ENCODE measurements at regions not wholly inside any gene's neighbourhood (a gene's known extent, or its start where the extent isn't known, plus 50 kb on each side); places are given as distances from the start of the nearest gene placed in this dataset.
"Not testable (repeated sequence)": the region's sequence is repeated elsewhere in the genome, so short reads cannot be mapped to it uniquely, and the experiment has no call there.

DNA sequence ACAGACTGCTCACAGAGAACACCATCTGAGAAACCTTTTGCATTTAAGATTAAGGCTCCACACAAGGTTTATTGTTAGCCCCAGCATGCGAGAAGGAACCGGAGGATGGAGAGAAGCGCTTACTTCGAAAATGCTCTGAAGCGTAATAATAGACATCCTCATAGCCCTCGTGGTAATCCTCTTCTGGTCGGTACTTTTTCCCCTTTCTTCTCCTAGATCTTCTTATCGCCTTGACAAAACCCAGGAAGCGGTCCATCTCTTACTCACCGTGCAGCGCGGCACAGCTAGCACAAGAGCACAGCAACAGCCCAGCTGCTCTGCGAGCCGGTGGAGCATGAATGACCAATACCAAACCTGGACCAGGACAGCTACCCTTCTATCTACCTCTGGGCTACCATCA, 125.1 kb upstream of the GRIP1 start:
- no peak for DNase-seq (ENCODE audit: extremely low read depth, low read depth)

DNA sequence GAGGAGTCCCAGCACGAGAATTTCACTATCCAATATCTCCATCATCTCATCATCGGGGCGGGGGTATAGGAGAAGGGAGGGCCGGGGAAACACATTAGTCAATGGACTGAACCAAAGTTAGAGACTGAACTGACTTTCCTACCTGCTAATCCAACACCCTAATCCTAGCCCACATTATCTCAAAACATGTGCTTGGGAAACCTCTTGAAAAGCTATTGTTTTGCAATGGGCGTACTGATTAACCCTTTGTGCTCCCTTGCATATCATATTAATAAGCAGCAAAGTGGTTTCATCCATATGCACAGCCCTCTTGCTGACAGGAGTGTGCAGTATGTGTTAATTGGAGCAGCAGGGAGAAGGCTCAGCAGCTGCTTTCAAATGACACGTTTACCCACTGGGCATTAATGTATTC, 125.7 kb upstream of the GRIP1 start:
- DNase-seq (ENCODE audit: extremely low read depth, low read depth), result no peak
- TF ChIP-seq, protein P1, sequence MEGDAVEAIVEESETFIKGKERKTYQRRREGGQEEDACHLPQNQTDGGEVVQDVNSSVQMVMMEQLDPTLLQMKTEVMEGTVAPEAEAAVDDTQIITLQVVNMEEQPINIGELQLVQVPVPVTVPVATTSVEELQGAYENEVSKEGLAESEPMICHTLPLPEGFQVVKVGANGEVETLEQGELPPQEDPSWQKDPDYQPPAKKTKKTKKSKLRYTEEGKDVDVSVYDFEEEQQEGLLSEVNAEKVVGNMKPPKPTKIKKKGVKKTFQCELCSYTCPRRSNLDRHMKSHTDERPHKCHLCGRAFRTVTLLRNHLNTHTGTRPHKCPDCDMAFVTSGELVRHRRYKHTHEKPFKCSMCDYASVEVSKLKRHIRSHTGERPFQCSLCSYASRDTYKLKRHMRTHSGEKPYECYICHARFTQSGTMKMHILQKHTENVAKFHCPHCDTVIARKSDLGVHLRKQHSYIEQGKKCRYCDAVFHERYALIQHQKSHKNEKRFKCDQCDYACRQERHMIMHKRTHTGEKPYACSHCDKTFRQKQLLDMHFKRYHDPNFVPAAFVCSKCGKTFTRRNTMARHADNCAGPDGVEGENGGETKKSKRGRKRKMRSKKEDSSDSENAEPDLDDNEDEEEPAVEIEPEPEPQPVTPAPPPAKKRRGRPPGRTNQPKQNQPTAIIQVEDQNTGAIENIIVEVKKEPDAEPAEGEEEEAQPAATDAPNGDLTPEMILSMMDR (IDR thresholded peaks at IDR 0.05; ENCODE audit: low read depth, low read length), result no peak

More for the DNA sequence above, 125.1 kb upstream of the GRIP1 start:
- TF ChIP-seq, protein P1 (IDR thresholded peaks at IDR 0.05; ENCODE audit: low read depth, low read length), result no peak

DNA sequence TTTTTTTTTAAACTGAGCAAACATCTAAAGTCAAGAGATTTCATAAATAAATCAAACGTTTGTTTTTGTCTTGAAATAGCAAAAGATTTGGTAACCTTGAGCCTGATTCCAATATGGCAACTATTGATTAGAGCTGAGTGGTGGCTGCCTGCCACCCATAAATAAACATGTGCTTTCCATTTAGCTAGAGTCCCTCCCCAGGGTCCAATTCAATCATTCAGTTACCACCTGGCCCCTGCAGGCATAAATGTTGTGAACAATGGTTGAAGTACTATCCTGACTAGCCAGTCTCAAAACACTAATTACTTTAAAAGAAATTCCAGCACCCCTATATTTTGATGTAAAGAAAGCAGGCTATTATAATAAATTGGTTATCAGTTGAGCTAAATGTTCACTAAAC, 129.7 kb upstream of the GRIP1 start:
- no peak for DNase-seq (ENCODE audit: extremely low read depth, low read depth)

DNA sequence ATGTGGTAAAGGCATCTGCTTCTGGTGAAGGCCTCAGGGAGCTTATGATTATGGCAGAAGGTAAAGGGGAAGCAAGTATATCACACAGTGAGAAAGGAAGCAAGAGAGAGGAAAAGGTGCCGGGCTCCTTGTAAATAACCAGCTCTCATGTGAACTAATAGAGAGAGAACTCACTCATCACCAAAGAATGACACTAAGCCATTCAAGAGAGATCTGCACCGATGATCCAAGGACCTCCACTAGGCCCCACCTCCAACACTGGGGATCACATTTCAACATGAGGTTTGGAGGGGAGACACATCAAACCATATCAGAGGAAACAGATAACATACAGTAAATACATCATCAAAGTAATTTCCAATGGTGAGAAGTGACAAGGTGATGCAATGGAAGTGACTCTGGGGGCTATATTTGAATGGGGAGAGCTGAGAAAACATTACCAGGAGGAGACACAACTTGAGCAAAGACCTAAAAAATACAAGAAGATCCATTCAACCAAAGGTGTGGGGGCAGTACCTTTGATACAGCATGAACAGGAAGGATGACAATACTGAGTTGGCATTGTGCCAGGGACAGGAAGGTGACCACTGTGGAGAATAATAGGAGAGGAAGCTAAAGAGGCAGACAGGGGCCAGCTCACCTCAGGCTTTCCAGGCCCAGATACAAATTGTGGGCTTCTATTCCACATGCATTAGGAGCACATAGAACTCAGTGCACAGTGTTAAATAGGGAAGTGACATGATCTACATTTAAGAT, 134.4 kb upstream of the GRIP1 start:
- no peak for DNase-seq (ENCODE audit: extremely low read depth, low read depth)
- TF ChIP-seq, protein P1 (IDR thresholded peaks at IDR 0.05; ENCODE audit: low read depth, low read length), result no peak

More for the DNA sequence above, 129.7 kb upstream of the GRIP1 start:
- TF ChIP-seq, protein P1 (IDR thresholded peaks at IDR 0.05; ENCODE audit: low read depth, low read length), result no peak

DNA sequence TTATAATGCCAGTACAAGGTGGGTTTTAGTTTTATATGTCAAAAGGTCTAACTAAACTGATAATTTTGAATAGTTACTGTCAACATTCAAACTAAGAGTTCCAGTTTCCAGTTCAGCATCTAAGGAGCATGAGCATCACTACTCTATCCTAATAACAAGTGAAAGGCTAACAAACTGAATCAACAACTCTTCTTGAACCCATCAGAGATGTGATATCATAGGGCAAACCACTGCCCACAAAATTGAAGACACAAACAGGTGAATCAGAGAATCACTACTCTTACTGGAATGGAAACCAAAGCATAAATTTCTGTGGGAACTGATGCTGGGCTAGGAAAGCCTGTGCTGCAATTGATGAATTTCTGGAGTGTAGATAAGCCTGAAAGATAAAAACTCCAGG, 140.7 kb upstream of the GRIP1 start:
- TF ChIP-seq, protein P1 (IDR thresholded peaks at IDR 0.05; ENCODE audit: low read depth, low read length), result no peak
- no peak for DNase-seq (ENCODE audit: extremely low read depth, low read depth)

DNA sequence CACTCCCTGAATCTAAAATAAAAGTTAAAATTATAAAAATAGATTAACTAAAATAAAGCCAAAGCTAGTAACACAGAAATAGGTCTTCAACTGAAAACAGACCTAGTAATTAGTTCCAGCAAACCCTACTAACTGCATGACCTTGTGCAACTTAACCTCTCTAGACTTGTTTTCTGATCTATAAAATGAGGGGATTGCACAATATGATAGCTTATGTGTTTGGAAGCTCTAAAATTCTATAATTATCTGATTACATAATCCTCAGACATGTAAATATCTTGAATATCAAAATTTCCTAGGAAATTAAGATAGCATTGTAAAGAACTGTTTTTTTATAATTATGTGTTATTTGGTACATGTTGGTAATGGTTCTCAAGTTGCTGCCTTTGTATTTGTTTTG, 144.1 kb upstream of the GRIP1 start:
- TF ChIP-seq, protein P1 (IDR thresholded peaks at IDR 0.05; ENCODE audit: low read depth, low read length), result no peak
- no peak for DNase-seq (ENCODE audit: extremely low read depth, low read depth)

DNA sequence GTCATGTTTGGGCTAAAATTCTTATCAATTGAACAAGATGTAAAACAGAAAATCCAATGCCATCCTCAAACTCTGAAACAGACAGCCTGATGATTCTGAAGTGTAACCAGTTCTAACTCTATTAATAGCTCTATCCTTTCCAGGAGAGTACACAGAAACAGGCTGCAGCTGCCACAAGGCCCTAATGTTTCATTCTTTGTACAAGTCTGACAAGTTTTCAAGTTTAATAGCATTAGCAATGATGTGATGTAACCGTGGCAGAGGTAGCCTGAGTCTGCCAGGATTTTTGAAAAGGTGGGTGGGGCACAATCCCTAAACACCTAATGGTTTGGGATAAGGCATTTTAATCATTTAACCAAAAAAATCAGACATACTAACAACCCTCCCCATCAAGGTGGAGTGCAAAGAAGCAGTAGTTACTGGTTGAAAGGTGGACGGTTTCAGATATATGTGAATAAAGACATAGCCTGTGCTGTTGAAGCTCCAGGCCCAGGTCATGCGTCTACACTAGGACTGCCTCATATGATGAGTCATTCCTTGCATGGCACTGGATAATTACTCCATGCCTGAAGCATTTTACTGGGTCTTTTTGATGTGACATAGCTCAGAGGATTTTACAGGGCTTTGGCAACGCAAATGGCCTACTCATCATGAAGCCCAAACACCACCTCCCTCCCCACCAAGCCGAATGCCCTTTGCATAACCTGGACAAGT, 145.1 kb upstream of the GRIP1 start:
- TF ChIP-seq, protein P1 (IDR thresholded peaks at IDR 0.05; ENCODE audit: low read depth, low read length), result no peak
- no peak for DNase-seq (ENCODE audit: extremely low read depth, low read depth)

DNA sequence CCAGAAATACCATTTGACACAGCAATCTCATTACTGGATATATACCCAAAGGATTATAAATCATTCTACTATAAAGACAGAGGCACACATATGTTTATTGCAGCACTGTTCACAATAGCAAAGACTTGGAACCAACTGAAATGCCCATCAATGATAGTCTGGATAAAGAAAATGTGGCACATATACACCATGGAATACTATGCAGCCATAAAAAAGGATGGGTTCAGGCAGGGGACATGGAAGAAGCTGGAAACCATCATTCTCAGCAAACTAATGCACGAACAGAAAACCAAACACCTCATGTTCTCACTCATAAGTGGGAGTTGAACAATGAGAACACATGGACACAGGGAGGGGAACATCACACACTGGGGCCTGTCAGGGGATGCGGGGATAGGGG, 147.0 kb upstream of the GRIP1 start:
- not testable (repeated sequence) for DNase-seq (ENCODE audit: extremely low read depth, low read depth)
